Left kidney (tissue), 1 donor: ENCODE measurements at regions not wholly inside any gene's neighbourhood (a gene's known extent, or its start where the extent isn't known, plus 50 kb on each side); places are given as distances from the start of the nearest gene placed in this dataset.
A peak's percentile ranks its signal among the peaks of the same experiment; 100 is the strongest.
"Not testable (repeated sequence)": the region's sequence is repeated elsewhere in the genome, so short reads cannot be mapped to it uniquely, and the experiment has no call there.

ENCODE experiments used
- DNase-seq: peaks from one replicate; pipeline ENCODE4 v3.0.0-alpha.2; 2013

- no peak for DNase-seq
Measured at GRCh38 chr1:234865171-234866006, 255.4 kb upstream of the IRF2BP2 start.

- DNase-seq: no peak
Measured at GRCh38 chr1:234864116-234864515, 254.1 kb upstream of the IRF2BP2 start.

- DNase-seq: no peak
Measured at GRCh38 chr1:234863551-234863971, 253.6 kb upstream of the IRF2BP2 start.

GRCh38 chr1:234862944-234863515, 253.1 kb upstream of the IRF2BP2 start:
- peak; percentile 90 for DNase-seq

- no peak for DNase-seq
Measured at GRCh38 chr1:234862360-234862943, 252.5 kb upstream of the IRF2BP2 start.

- DNase-seq: no peak
Measured at GRCh38 chr1:234861761-234862160, 251.8 kb upstream of the IRF2BP2 start.

GRCh38 chr1:234861024-234861620, 251.1 kb upstream of the IRF2BP2 start:
- no peak for DNase-seq

- DNase-seq: no peak
Measured at GRCh38 chr1:234858722-234859121, 248.7 kb upstream of the IRF2BP2 start.

GRCh38 chr1:234856845-234857245, 246.9 kb upstream of the IRF2BP2 start:
- no peak for DNase-seq

- no peak for DNase-seq
Measured at GRCh38 chr1:234855851-234856250, 245.9 kb upstream of the IRF2BP2 start.

GRCh38 chr1:234854645-234855039, 244.7 kb upstream of the IRF2BP2 start:
- no peak for DNase-seq

- DNase-seq: no peak
Measured at GRCh38 chr1:234853906-234854644, 244.1 kb upstream of the IRF2BP2 start.

GRCh38 chr1:234852659-234853058, 242.7 kb upstream of the IRF2BP2 start:
- DNase-seq: no peak

- no peak for DNase-seq
Measured at GRCh38 chr1:234851450-234852438, 241.8 kb upstream of the IRF2BP2 start.

- DNase-seq: no peak
Measured at GRCh38 chr1:234849832-234850231, 239.9 kb upstream of the IRF2BP2 start.

GRCh38 chr1:234848972-234849649, 239.1 kb upstream of the IRF2BP2 start:
- DNase-seq: no peak

GRCh38 chr1:234846813-234847212, 236.8 kb upstream of the IRF2BP2 start:
- not testable (repeated sequence) for DNase-seq

- no peak for DNase-seq
Measured at GRCh38 chr1:234845836-234846235, 235.9 kb upstream of the IRF2BP2 start.

- DNase-seq: no peak
Measured at GRCh38 chr1:234845097-234845660, 235.2 kb upstream of the IRF2BP2 start.

GRCh38 chr1:234844479-234845031, 234.6 kb upstream of the IRF2BP2 start:
- DNase-seq: no peak
